ENCODE measurements at regions not wholly inside any gene's neighbourhood (a gene's known extent, or its start where the extent isn't known, plus 50 kb on each side); places are given as distances from the start of the nearest gene placed in this dataset.

- H3K4me1 ChIP-seq (ENCODE audit: insufficient read depth), result no peaks in the 10 kb centered on the region
- DNase-seq (ENCODE audit: extremely low spot score), result no peak
- no peak overlapping the region for H3K27ac ChIP-seq (ENCODE audit: low read depth)
- H3K36me3 ChIP-seq (ENCODE audit: insufficient read depth), result no peaks in the 10 kb centered on the region
- H3K4me3 ChIP-seq (ENCODE audit: low read depth, low read length), result no peak overlapping the region
- 59% methylated on average over 5 of the region's 5 CpGs for WGBS
These were observed 251.7 kb upstream of the SIX2 start for GRCh38 chr2:45260946-45261345.

GRCh38 chr2:45259547-45260160, 250.4 kb upstream of the SIX2 start:
- H3K4me3 ChIP-seq (ENCODE audit: low read depth, low read length), result no peak overlapping the region
- DNase-seq (ENCODE audit: extremely low spot score), result no peak
- H3K4me1 ChIP-seq (ENCODE audit: insufficient read depth), result no peaks in the 10 kb centered on the region
- WGBS, result 81% methylated on average over 8 of the region's 8 CpGs
- no peak overlapping the region for H3K27ac ChIP-seq (ENCODE audit: low read depth)
- no peaks in the 10 kb centered on the region for H3K36me3 ChIP-seq (ENCODE audit: insufficient read depth)

- Histone ChIP-seq H3K4me1 (ENCODE audit: insufficient read depth) (no peaks in the 10 kb centered on the region), H3K36me3 (ENCODE audit: insufficient read depth) (no peaks in the 10 kb centered on the region), H3K4me3 (ENCODE audit: low read depth, low read length) (no peak overlapping the region), H3K27ac (ENCODE audit: low read depth) (no peak overlapping the region)
- whole genome bisulfite sequencing, result 61% methylated on average over 8 of the region's 8 CpGs
- DNase-seq (ENCODE audit: extremely low spot score), result no peak
These were observed 249.9 kb upstream of the SIX2 start for GRCh38 chr2:45259138-45259537.

- H3K36me3 ChIP-seq (ENCODE audit: insufficient read depth), result no peaks in the 10 kb centered on the region
- 70% methylated on average over 7 of the region's 7 CpGs for WGBS
- no peaks in the 10 kb centered on the region for H3K4me1 ChIP-seq (ENCODE audit: insufficient read depth)
- DNase-seq (ENCODE audit: extremely low spot score), result no peak
- H3K27ac ChIP-seq (ENCODE audit: low read depth), result no peak overlapping the region
- H3K4me3 ChIP-seq (ENCODE audit: low read depth, low read length), result no peak overlapping the region
These were observed 249.1 kb upstream of the SIX2 start for GRCh38 chr2:45258311-45258710.

GRCh38 chr2:45257820-45258219, 248.6 kb upstream of the SIX2 start:
- 76% methylated on average over 11 of the region's 11 CpGs for WGBS
- no peaks in the 10 kb centered on the region for H3K36me3 ChIP-seq (ENCODE audit: insufficient read depth)
- no peak overlapping the region for H3K27ac ChIP-seq (ENCODE audit: low read depth)
- DNase-seq (ENCODE audit: extremely low spot score), result no peak
- no peak overlapping the region for H3K4me3 ChIP-seq (ENCODE audit: low read depth, low read length)
- H3K4me1 ChIP-seq (ENCODE audit: insufficient read depth), result no peaks in the 10 kb centered on the region

- Histone ChIP-seq H3K4me1 (ENCODE audit: insufficient read depth) (no peaks in the 10 kb centered on the region), H3K4me3 (ENCODE audit: low read depth, low read length) (no peak overlapping the region), H3K27ac (ENCODE audit: low read depth) (no peak overlapping the region), H3K36me3 (ENCODE audit: insufficient read depth) (no peaks in the 10 kb centered on the region)
- WGBS, result 74% methylated on average over 16 of the region's 16 CpGs
- no peak for DNase-seq (ENCODE audit: extremely low spot score)
These were observed 247.8 kb upstream of the SIX2 start for GRCh38 chr2:45256867-45257641.

GRCh38 chr2:45256173-45256866, 247.1 kb upstream of the SIX2 start:
- no peak overlapping the region for H3K27ac ChIP-seq (ENCODE audit: low read depth)
- 88% methylated on average over 7 of the region's 7 CpGs for WGBS
- no peak for DNase-seq (ENCODE audit: extremely low spot score)
- no peaks in the 10 kb centered on the region for H3K36me3 ChIP-seq (ENCODE audit: insufficient read depth)
- H3K4me1 ChIP-seq (ENCODE audit: insufficient read depth), result no peaks in the 10 kb centered on the region
- H3K4me3 ChIP-seq (ENCODE audit: low read depth, low read length), result no peak overlapping the region

GRCh38 chr2:45255563-45255962, 246.3 kb upstream of the SIX2 start:
- 80% methylated on average over 3 of the region's 3 CpGs for WGBS
- H3K4me3 ChIP-seq (ENCODE audit: low read depth, low read length), result no peak overlapping the region
- no peaks in the 10 kb centered on the region for H3K36me3 ChIP-seq (ENCODE audit: insufficient read depth)
- DNase-seq (ENCODE audit: extremely low spot score), result no peak
- H3K27ac ChIP-seq (ENCODE audit: low read depth), result no peak overlapping the region
- no peaks in the 10 kb centered on the region for H3K4me1 ChIP-seq (ENCODE audit: insufficient read depth)

- DNase-seq (ENCODE audit: extremely low spot score), result no peak
- H3K36me3 ChIP-seq (ENCODE audit: insufficient read depth), result no peaks in the 10 kb centered on the region
- WGBS, result 85% methylated on average over 9 of the region's 9 CpGs
- no peak overlapping the region for H3K4me3 ChIP-seq (ENCODE audit: low read depth, low read length)
- H3K4me1 ChIP-seq (ENCODE audit: insufficient read depth), result no peaks in the 10 kb centered on the region
- H3K27ac ChIP-seq (ENCODE audit: low read depth), result no peak overlapping the region
These were observed 244.8 kb upstream of the SIX2 start for GRCh38 chr2:45254025-45254424.

GRCh38 chr2:45253151-45253550, 243.9 kb upstream of the SIX2 start:
- H3K27ac ChIP-seq (ENCODE audit: low read depth), result no peak overlapping the region
- no peak overlapping the region for H3K4me3 ChIP-seq (ENCODE audit: low read depth, low read length)
- no peak for DNase-seq (ENCODE audit: extremely low spot score)
- 73% methylated on average over 3 of the region's 3 CpGs for WGBS
- no peaks in the 10 kb centered on the region for H3K36me3 ChIP-seq (ENCODE audit: insufficient read depth)
- H3K4me1 ChIP-seq (ENCODE audit: insufficient read depth), result no peaks in the 10 kb centered on the region

- H3K4me1 ChIP-seq (ENCODE audit: insufficient read depth), result no peaks in the 10 kb centered on the region
- no peaks in the 10 kb centered on the region for H3K36me3 ChIP-seq (ENCODE audit: insufficient read depth)
- H3K27ac ChIP-seq (ENCODE audit: low read depth), result no peak overlapping the region
- no peak overlapping the region for H3K4me3 ChIP-seq (ENCODE audit: low read depth, low read length)
- no peak for DNase-seq (ENCODE audit: extremely low spot score)
These were observed 240.9 kb upstream of the SIX2 start for GRCh38 chr2:45250176-45250575.

- 48% methylated on average over 4 of the region's 4 CpGs for WGBS
- Histone ChIP-seq H3K4me3 (ENCODE audit: low read depth, low read length) (no peak overlapping the region), H3K27ac (ENCODE audit: low read depth) (no peak overlapping the region)
These were observed 239.0 kb upstream of the SIX2 start for GRCh38 chr2:45248214-45248613.

GRCh38 chr2:45244928-45245327, 235.7 kb upstream of the SIX2 start:
- H3K27ac ChIP-seq (ENCODE audit: low read depth), result no peak overlapping the region
- WGBS, result 79% methylated on average over 2 of the region's 2 CpGs
- no peak for DNase-seq (ENCODE audit: extremely low spot score)
- H3K36me3 ChIP-seq (ENCODE audit: insufficient read depth), result no peaks in the 10 kb centered on the region
- H3K4me3 ChIP-seq (ENCODE audit: low read depth, low read length), result no peak overlapping the region
- H3K4me1 ChIP-seq (ENCODE audit: insufficient read depth), result no peaks in the 10 kb centered on the region

More at GRCh38 chr2:45248214-45248613, 239.0 kb upstream of the SIX2 start:
- no peak for DNase-seq (ENCODE audit: extremely low spot score)
- Histone ChIP-seq H3K36me3 (ENCODE audit: insufficient read depth) (no peaks in the 10 kb centered on the region), H3K4me1 (ENCODE audit: insufficient read depth) (no peaks in the 10 kb centered on the region)

GRCh38 chr2:45242161-45242741, 233.0 kb upstream of the SIX2 start:
- Histone ChIP-seq H3K4me1 (ENCODE audit: insufficient read depth) (no peaks in the 10 kb centered on the region), H3K36me3 (ENCODE audit: insufficient read depth) (no peaks in the 10 kb centered on the region), H3K27ac (ENCODE audit: low read depth) (no peak overlapping the region), H3K4me3 (ENCODE audit: low read depth, low read length) (no peak overlapping the region)
- DNase-seq (ENCODE audit: extremely low spot score), result no peak
- 41% methylated on average over 6 of the region's 6 CpGs for WGBS

Measured in urinary bladder (tissue), 3 donors.